ENCODE measurements at regions not wholly inside any gene's neighbourhood (a gene's known extent, or its start where the extent isn't known, plus 50 kb on each side); places are given as distances from the start of the nearest gene placed in this dataset.
"Not testable (repeated sequence)": the region's sequence is repeated elsewhere in the genome, so short reads cannot be mapped to it uniquely, and the experiment has no call there.

DNA sequence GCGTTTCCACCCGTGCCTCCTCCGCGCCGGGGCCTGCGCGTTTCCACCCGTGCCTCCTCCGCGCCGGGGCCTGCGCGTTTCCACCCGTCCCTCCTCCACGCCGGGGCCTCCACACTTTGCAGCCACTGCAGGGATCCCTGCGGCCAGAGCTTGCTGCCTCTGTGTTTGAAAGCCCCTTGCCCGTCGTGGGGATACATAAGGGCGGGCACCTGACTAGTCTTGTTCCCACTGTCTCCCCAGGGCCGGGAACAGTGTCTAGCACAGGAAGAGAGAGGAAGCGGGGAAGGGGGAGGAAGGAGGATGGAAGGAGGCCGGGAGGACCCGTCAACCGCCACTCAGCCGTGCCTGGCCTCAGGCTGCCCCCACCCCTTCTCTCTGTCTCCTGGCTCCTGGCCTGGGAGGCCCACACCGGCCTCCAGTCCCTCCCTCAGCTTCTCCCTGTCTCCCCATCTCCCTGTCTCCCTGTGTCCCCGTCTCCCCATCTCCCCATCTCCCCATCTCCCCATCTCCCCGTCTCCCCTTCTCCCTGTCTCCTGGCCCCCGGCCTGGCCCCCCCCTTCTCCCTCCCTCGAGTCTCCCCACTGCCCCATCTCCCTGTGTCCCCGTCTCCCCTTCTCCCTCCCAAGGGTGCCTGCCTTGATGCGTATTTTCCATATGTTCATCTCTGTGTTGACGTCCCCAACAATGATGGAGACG, 155.6 kb upstream of the ZNF469 start:
- not testable (repeated sequence) for TF ChIP-seq PHF8 (IDR thresholded peaks at IDR 0.05; ENCODE audit: borderline replicate concordance, low read length); HNRNPLL (IDR thresholded peaks at IDR 0.05; ENCODE audit: low read depth, low read length, poor library complexity, severe bottlenecking); NFATC3 (IDR thresholded peaks at IDR 0.05)

All from K562 (cell line).